ENCODE measurements at regions not wholly inside any gene's neighbourhood (a gene's known extent, or its start where the extent isn't known, plus 50 kb on each side); places are given as distances from the start of the nearest gene placed in this dataset.

- H3K9me3 ChIP-seq (ENCODE audit: control insufficient read depth, insufficient read depth, low read length), result no peaks in the 10 kb centered on the region
- no peaks in the 10 kb centered on the region for H3K27me3 ChIP-seq (ENCODE audit: control insufficient read depth, low read length)
- H3K27ac ChIP-seq (ENCODE audit: low read depth, low read length), result no peak overlapping the region
- H3F3A ChIP-seq (ENCODE audit: control insufficient read depth, insufficient read depth), result no peaks in the 10 kb centered on the region
- no peaks in the 10 kb centered on the region for H3K9me2 ChIP-seq (replicated peaks; ENCODE audit: control insufficient read depth, low read length)
- H3K4me1 ChIP-seq (ENCODE audit: control insufficient read depth, low read length), result no peaks in the 10 kb centered on the region
- H3K79me2 ChIP-seq (ENCODE audit: control insufficient read depth, low read length), result no peaks in the 10 kb centered on the region
- H3K36me3 ChIP-seq (ENCODE audit: control insufficient read depth, low read length), result no peaks in the 10 kb centered on the region
- no peak overlapping the region for H3K4me2 ChIP-seq (ENCODE audit: low read length)
- H4K20me1 ChIP-seq (ENCODE audit: control insufficient read depth, insufficient read depth, low read depth, low read length), result no peaks in the 10 kb centered on the region
- TF ChIP-seq EZH2phosphoT487 (IDR thresholded peaks at IDR 0.05; ENCODE audit: borderline replicate concordance, low read length) (no peak), CTCF (IDR thresholded peaks at IDR 0.05; ENCODE audit: low read depth, low read length, poor library complexity, severe bottlenecking) (no peak)
- H3K4me3 ChIP-seq (ENCODE audit: low read length), result no peak overlapping the region
These were observed 84.4 kb upstream of the DDHD1 start for GRCh38 chr14:53237488-53237887.

- no peak for TF ChIP-seq EZH2phosphoT487 (IDR thresholded peaks at IDR 0.05; ENCODE audit: borderline replicate concordance, low read length)
- no peak for TF ChIP-seq CTCF (IDR thresholded peaks at IDR 0.05; ENCODE audit: low read depth, low read length, poor library complexity, severe bottlenecking)
- no peaks in the 10 kb centered on the region for H3K27me3 ChIP-seq (ENCODE audit: control insufficient read depth, low read length)
- no peaks in the 10 kb centered on the region for H3K79me2 ChIP-seq (ENCODE audit: control insufficient read depth, low read length)
- no peaks in the 10 kb centered on the region for H3F3A ChIP-seq (ENCODE audit: control insufficient read depth, insufficient read depth)
- no peak overlapping the region for H3K27ac ChIP-seq (ENCODE audit: low read depth, low read length)
- H3K36me3 ChIP-seq (ENCODE audit: control insufficient read depth, low read length), result no peaks in the 10 kb centered on the region
- H3K4me1 ChIP-seq (ENCODE audit: control insufficient read depth, low read length), result no peaks in the 10 kb centered on the region
- no peaks in the 10 kb centered on the region for H3K9me2 ChIP-seq (replicated peaks; ENCODE audit: control insufficient read depth, low read length)
- H3K9me3 ChIP-seq (ENCODE audit: control insufficient read depth, insufficient read depth, low read length), result no peaks in the 10 kb centered on the region
- H4K20me1 ChIP-seq (ENCODE audit: control insufficient read depth, insufficient read depth, low read depth, low read length), result no peaks in the 10 kb centered on the region
- H3K4me2 ChIP-seq (ENCODE audit: low read length), result no peak overlapping the region
- no peak overlapping the region for H3K4me3 ChIP-seq (ENCODE audit: low read length)
These were observed 83.6 kb upstream of the DDHD1 start for GRCh38 chr14:53236708-53237107.

- TF ChIP-seq EZH2phosphoT487 (IDR thresholded peaks at IDR 0.05; ENCODE audit: borderline replicate concordance, low read length) (no peak), CTCF (IDR thresholded peaks at IDR 0.05; ENCODE audit: low read depth, low read length, poor library complexity, severe bottlenecking) (no peak)
- no peaks in the 10 kb centered on the region for H3K79me2 ChIP-seq (ENCODE audit: control insufficient read depth, low read length)
- H3K36me3 ChIP-seq (ENCODE audit: control insufficient read depth, low read length), result no peaks in the 10 kb centered on the region
- H3K4me2 ChIP-seq (ENCODE audit: low read length), result no peak overlapping the region
- no peaks in the 10 kb centered on the region for H3K9me3 ChIP-seq (ENCODE audit: control insufficient read depth, insufficient read depth, low read length)
- no peaks in the 10 kb centered on the region for H3K27me3 ChIP-seq (ENCODE audit: control insufficient read depth, low read length)
- no peaks in the 10 kb centered on the region for H3K4me1 ChIP-seq (ENCODE audit: control insufficient read depth, low read length)
- H4K20me1 ChIP-seq (ENCODE audit: control insufficient read depth, insufficient read depth, low read depth, low read length), result no peaks in the 10 kb centered on the region
- H3K4me3 ChIP-seq (ENCODE audit: low read length), result no peak overlapping the region
- no peaks in the 10 kb centered on the region for H3K9me2 ChIP-seq (replicated peaks; ENCODE audit: control insufficient read depth, low read length)
- H3F3A ChIP-seq (ENCODE audit: control insufficient read depth, insufficient read depth), result no peaks in the 10 kb centered on the region
- H3K27ac ChIP-seq (ENCODE audit: low read depth, low read length), result no peak overlapping the region
These were observed 78.0 kb upstream of the DDHD1 start for GRCh38 chr14:53231171-53231570.

GRCh38 chr14:53228966-53229365 lies 75.8 kb upstream of the DDHD1 start:
- H4K20me1 ChIP-seq (ENCODE audit: control insufficient read depth, insufficient read depth, low read depth, low read length), result no peaks in the 10 kb centered on the region
- H3K4me1 ChIP-seq (ENCODE audit: control insufficient read depth, low read length), result no peaks in the 10 kb centered on the region
- H3K4me2 ChIP-seq (ENCODE audit: low read length), result no peak overlapping the region
- no peaks in the 10 kb centered on the region for H3K9me3 ChIP-seq (ENCODE audit: control insufficient read depth, insufficient read depth, low read length)
- H3K27ac ChIP-seq (ENCODE audit: low read depth, low read length), result no peak overlapping the region
- H3K36me3 ChIP-seq (ENCODE audit: control insufficient read depth, low read length), result no peaks in the 10 kb centered on the region
- H3K9me2 ChIP-seq (replicated peaks; ENCODE audit: control insufficient read depth, low read length), result no peaks in the 10 kb centered on the region
- no peak overlapping the region for H3K4me3 ChIP-seq (ENCODE audit: low read length)
- TF ChIP-seq CTCF (IDR thresholded peaks at IDR 0.05; ENCODE audit: low read depth, low read length, poor library complexity, severe bottlenecking) (no peak), EZH2phosphoT487 (IDR thresholded peaks at IDR 0.05; ENCODE audit: borderline replicate concordance, low read length) (no peak)
- no peaks in the 10 kb centered on the region for H3K79me2 ChIP-seq (ENCODE audit: control insufficient read depth, low read length)
- no peaks in the 10 kb centered on the region for H3K27me3 ChIP-seq (ENCODE audit: control insufficient read depth, low read length)
- H3F3A ChIP-seq (ENCODE audit: control insufficient read depth, insufficient read depth), result no peaks in the 10 kb centered on the region

All from DOHH2 (cell line).